HG03103 (cell line): ENCODE measurements at regions not wholly inside any gene's neighbourhood (a gene's known extent, or its start where the extent isn't known, plus 50 kb on each side); places are given as distances from the start of the nearest gene placed in this dataset.
"Not testable (repeated sequence)": the region's sequence is repeated elsewhere in the genome, so short reads cannot be mapped to it uniquely, and the experiment has no call there.

Experiments used
- ATAC-seq: cut with Tn5 transposase; IDR thresholded peaks from one replicate; pipeline ENCODE4 v1.9.1; 2021; ENCODE audit warnings: low read depth; ENCODE audit not compliant: unreplicated experiment

DNA sequence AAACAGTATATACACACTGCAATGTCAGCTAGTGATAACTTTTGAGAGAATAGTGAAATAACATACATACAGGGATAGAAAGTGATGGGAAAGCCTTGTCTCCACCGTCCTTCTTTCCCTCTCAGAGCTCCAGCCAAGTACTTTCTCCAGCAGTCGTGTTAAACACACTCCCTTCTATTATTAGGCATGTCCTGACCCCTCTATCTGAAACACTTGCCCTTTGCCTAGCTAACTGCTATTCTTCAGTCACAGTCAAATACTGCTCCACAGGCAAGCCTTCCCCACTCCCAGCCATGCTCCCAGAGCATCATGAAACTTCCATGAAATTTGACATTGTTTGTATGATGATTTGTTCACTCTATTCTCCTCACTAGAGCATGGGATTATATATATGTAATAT, 291.1 kb downstream of the TRIML1 start:
- no peak for ATAC-seq

- ATAC-seq = no peak
Observed at GRCh38 chr4:188432328-188432727, 293.1 kb downstream of the TRIML1 start.

DNA sequence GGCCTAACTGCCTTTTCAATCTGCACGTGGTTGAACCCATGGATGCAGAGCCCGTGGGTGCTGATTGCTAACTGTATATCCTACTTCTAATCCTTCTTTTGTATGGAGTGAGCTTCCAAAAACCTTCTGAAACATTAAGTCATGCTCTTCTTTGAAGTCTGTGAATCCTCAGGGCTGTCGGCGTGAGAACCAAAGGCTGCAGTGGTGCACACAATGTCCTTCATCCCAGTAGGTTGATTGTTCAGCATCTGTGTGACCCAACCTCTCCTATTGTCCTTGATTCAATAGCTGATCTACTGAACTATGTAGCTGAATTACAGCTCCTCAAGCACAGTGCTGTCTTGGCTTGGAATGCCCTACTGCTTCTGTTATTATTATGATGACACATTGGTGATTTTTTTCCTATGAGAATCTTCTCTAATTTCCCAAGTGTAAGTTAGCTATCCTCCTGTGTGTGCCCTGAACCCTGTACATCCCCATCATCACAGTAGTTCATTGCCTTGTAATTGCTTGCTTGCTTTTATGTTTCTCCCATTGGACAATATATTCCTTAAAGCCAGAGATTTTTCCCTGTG, 294.6 kb downstream of the TRIML1 start:
- no peak for ATAC-seq

DNA sequence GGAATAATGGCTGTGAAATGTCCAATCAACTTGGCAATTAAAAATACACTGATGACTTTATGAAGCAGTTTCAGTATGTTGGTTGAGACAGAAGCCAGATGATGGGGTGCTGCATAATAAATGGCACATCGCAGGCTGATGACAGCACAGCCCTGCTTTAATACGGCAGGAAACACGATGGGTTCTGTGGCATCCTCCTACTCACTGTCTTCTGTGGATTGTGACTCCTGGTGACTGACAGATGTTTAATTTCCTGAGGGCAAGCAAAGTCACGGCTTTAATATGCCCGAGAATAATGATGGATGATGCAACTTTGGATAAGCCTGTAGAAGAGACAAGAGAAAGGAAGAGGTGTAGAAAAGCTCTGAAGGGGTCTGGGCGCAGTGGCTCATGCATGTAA, 295.4 kb downstream of the TRIML1 start:
- no peak for ATAC-seq

GRCh38 chr4:188435381-188435780, 296.1 kb downstream of the TRIML1 start:
- ATAC-seq = no peak

DNA sequence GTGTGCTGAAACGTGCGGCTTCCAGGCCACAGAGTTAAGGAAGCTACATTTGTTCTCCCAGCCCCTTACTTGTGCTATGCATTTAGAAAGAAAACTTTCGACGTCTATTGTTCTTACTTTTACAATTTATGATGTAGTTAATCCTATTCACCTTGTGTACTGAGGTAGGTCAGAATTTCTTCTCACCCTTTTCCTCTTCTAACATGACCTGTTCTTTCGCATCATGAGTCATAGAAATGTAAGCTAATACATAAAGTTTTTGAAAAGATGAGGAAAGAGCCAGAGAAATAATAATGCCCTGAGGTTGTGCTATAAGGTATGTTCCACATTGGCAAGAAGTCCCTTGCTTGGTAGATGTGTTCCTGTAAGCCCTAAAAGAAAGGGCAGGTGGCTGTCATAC, 298.3 kb downstream of the TRIML1 start:
- no peak for ATAC-seq

- not testable (repeated sequence) for ATAC-seq
Observed at GRCh38 chr4:188438391-188438824, 299.2 kb downstream of the TRIML1 start.

GRCh38 chr4:188439641-188440311, 300.5 kb downstream of the TRIML1 start:
- no peak for ATAC-seq

- no peak for ATAC-seq
Observed at GRCh38 chr4:188444500-188444899, 305.3 kb downstream of the TRIML1 start.

DNA sequence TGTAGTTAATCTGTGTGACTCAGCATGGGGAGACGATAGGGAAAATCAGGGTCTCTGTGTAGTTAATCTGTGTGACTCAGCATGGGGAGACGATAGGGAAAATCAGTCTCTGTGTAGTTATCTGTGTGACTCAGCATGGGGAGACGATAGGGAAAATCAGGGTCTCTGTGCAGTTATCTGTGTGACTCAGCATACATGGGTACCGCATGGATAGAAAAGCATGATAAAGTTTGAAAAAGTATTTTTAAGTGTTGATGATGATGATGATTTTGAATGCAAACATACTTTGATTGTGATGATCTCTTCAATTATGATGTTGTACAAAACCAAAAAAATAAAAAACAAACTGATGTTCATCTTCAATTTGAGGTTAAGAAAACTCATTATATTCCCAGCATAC, 309.8 kb downstream of the TRIML1 start:
- not testable (repeated sequence) for ATAC-seq

GRCh38 chr4:188450571-188450970, 311.3 kb downstream of the TRIML1 start:
- no peak for ATAC-seq

DNA sequence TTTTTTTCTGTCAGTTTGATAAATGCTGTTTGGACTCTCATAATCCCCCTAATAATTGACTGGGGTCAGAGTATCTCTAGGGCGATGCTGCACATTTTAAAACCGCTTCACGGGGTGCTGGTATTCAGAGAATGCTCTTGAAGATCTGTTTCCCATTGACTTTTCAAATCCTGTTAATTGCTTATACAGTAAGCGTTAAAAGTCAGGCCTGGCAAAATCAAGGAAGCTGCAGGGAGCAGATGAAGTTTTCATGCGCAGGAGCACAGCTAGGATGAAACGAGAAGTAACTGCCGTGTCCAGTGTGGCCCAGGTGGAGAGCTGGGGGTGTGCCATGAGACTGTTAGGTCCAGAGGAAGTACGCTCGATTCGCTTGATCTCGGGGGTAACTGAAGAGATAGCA, 312.9 kb downstream of the TRIML1 start:
- no peak for ATAC-seq

- ATAC-seq = no peak
Observed at GRCh38 chr4:188454575-188454974, 315.3 kb downstream of the TRIML1 start.

GRCh38 chr4:188455062-188455752, 316.0 kb downstream of the TRIML1 start:
- no peak for ATAC-seq

DNA sequence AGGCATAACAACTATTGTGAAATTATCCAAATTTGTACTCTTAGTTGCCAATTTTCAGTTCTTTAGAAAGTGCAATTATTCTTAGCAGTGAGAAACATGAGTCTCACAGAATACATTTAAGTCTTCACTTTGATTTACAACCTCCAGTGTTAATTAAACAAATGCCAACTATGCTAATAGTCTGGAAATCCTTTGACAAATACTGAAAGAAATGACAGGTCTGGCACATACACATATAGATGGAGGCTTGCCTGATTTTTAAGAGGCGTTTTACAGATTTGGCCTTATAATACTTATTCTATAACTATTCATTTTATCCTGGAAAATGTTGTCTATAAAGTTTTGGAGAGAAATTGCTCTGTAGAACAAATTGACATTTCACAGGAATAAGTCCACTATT, 320.1 kb downstream of the TRIML1 start:
- no peak for ATAC-seq

DNA sequence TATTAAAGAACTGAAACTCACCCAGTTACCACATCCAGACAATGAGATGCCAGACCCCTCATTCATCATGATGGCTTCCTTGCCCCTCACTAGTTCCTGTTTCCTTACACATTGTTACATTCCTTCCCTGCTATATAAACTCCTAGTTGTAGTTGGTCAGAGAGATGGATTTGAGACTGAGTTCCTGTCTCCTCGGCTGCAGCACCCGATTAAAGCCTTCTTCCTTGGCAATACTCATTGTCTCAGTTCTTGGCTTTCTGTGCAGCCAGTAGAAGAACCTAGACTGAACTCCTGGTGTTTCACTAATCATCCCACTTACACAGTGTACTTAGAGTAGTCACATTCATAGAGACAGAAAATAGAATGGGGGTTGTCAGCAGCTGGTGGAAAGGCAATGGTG, 324.7 kb downstream of the TRIML1 start:
- no peak for ATAC-seq

GRCh38 chr4:188466001-188466400, 326.8 kb downstream of the TRIML1 start:
- ATAC-seq = no peak

DNA sequence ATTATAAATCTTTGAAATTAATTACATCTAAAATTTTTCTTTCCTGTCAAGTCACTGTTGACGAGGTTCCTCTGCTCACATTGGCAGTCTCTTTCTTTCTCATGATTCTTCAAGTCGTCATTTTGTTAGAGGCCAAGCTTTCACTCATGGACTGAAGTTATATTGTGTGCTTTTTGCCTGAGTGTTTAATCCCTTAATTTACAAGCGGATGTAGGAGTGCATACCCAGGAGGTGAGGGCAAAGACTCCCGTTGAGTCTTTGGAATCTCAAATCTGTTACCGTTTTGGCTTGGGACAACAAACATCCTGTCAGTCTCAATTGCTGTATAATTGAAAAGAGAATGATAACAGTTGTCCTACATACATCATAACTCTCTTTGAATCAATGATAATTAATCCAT, 345.0 kb downstream of the TRIML1 start:
- ATAC-seq = no peak

DNA sequence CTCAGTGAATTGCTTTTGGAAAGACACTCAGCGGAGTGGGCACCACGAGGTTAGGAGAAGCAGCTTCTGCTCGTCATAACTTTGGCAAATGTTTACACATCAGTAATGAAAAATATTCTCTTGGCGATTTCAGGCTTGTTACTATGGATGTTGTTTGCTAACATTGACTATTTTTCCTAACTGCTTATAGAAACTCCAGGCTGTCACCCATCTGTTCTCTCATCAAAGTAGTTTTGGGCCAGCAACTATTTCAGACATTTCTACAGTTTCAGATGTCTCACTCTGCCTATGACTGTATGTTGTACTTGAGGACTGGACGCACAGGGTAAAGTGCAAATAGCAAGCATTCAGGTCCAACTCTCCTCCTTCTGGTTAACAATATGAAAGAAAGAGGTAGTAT, 346.7 kb downstream of the TRIML1 start:
- ATAC-seq = no peak

DNA sequence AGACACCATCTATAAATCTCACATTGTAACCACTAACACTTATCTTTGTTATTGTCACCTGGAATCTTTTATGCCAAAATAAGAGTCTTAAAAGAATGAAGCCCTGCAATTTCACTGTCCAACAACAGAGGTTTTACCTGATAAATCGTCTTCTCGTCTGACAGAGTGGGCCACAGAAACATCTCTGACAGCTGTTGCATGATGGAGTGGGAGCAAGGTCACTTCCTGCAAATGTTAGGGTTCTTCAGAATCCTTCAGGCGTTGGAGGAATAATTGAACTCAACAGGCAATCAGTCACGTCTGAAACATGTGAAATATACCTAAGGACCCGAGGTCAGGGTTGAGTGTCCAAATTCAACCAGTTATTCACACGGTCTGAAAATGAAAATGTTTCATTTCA, 353.6 kb downstream of the TRIML1 start:
- no peak for ATAC-seq

DNA sequence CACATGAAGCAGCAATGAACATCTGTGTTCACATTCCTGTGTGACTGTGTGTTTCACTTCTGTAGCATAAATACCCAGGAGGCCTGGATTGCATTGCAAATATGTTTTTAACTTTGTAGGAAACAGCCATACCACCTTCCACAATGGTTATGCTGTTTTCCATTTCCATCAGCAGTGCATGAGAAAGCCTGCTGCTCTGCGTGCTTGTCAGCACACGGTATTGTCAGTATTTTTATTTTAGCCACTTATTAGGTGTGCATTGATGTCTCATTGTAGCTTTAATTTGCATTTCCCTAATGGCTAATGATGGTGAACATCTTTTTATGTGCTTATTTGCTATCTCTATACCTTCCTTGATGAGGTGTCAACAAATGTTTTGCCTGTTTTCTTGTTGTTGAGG, 355.9 kb downstream of the TRIML1 start:
- no peak for ATAC-seq

GRCh38 chr4:188511431-188511830, 372.2 kb downstream of the TRIML1 start:
- ATAC-seq = no peak
